22Rv1 (cell line): ENCODE measurements at regions not wholly inside any gene's neighbourhood (a gene's known extent, or its start where the extent isn't known, plus 50 kb on each side); places are given as distances from the start of the nearest gene placed in this dataset.

Experiments
- CTCF ChIP-seq: fragments of 450-650 bp; IDR thresholded peaks from 2 replicates; pipeline ENCODE4 v1.5.1; 2017; ENCODE audit warnings: mild to moderate bottlenecking
- ZFX ChIP-seq: fragments of 450-650 bp; IDR thresholded peaks from 2 replicates; pipeline ENCODE4 v1.6.1; 2017; ENCODE audit warnings: antibody characterized with exemption, borderline replicate concordance

- no peak for TF ChIP-seq CTCF
- TF ChIP-seq ZFX, result no peak
Measured at GRCh38 chr12:45503899-45504298, 225.6 kb upstream of the ARID2 start.
